H9 (cell line): ENCODE measurements at regions not wholly inside any gene's neighbourhood (a gene's known extent, or its start where the extent isn't known, plus 50 kb on each side); places are given as distances from the start of the nearest gene placed in this dataset.

Source experiments
- DNase-seq: peaks from one replicate; pipeline ENCODE4 v3.0.0-alpha.2; 2017
- H2AFZ ChIP-seq: one replicate; pipeline ENCODE4 v1.6.1; 2013; ENCODE audit warnings: mild to moderate bottlenecking, low read length, control low read depth, moderate library complexity
- H2AK5ac ChIP-seq: 2 replicates; pipeline ENCODE4 v1.6.1; 2013; ENCODE audit warnings: low read length, control low read depth, mixed read lengths; ENCODE audit not compliant: insufficient read length
- H2BK120ac ChIP-seq: one replicate; pipeline ENCODE4 v1.6.1; 2013; ENCODE audit warnings: low read depth, mild to moderate bottlenecking, low read length, control low read depth, inconsistent platforms; ENCODE audit not compliant: poor library complexity, severe bottlenecking
- H2BK12ac ChIP-seq: 2 replicates; pipeline ENCODE4 v1.6.1; 2013; ENCODE audit warnings: low read length, control low read depth, mixed read lengths, low read depth; ENCODE audit not compliant: insufficient read length
- H2BK15ac ChIP-seq: 2 replicates; pipeline ENCODE4 v1.6.1; 2013; ENCODE audit warnings: low read depth, low read length, control low read depth
- H2BK20ac ChIP-seq: one replicate; pipeline ENCODE4 v1.6.1; 2013; ENCODE audit warnings: low read depth, mild to moderate bottlenecking, low read length, control low read depth, inconsistent platforms; ENCODE audit not compliant: poor library complexity, severe bottlenecking
- H2BK5ac ChIP-seq: 2 replicates; pipeline ENCODE4 v1.6.1; 2013; ENCODE audit warnings: low read length, control low read depth, mixed read lengths; ENCODE audit not compliant: insufficient read length
- H3K14ac ChIP-seq: 2 replicates; pipeline ENCODE4 v1.6.1; 2013; ENCODE audit warnings: low read length, control low read depth; ENCODE audit not compliant: insufficient read depth
- H3K18ac ChIP-seq: 2 replicates; pipeline ENCODE4 v1.6.1; 2013; ENCODE audit warnings: low read depth, mild to moderate bottlenecking, mixed read lengths, low read length, control low read depth; ENCODE audit not compliant: insufficient read length
- H3K23ac ChIP-seq: 2 replicates; pipeline ENCODE4 v1.6.1; 2013; ENCODE audit warnings: low read length, control low read depth, mixed read lengths, low read depth; ENCODE audit not compliant: insufficient read length
- H3K23me2 ChIP-seq: 2 replicates; pipeline ENCODE4 v1.6.1; 2013; ENCODE audit warnings: low read depth, mild to moderate bottlenecking, mixed read lengths, low read length, control low read depth; ENCODE audit not compliant: insufficient read length, poor library complexity, severe bottlenecking
- H3K27ac ChIP-seq: 2 replicates; pipeline ENCODE4 v1.5.1; 2013; ENCODE audit warnings: low read length, control low read depth, mixed read lengths, low read depth; ENCODE audit not compliant: insufficient read length
- H3K27me3 ChIP-seq: 2 replicates; pipeline ENCODE4 v1.6.1; 2013; ENCODE audit warnings: low read length, control low read depth, inconsistent platforms; ENCODE audit not compliant: insufficient read depth
- H3K4ac ChIP-seq: 2 replicates; pipeline ENCODE4 v1.6.1; 2013; ENCODE audit warnings: low read depth, mild to moderate bottlenecking, control low read depth, inconsistent platforms, low read length, moderate library complexity
- H3K4me1 ChIP-seq: 2 replicates; pipeline ENCODE4 v1.6.1; 2013; ENCODE audit warnings: low read length, control low read depth, inconsistent platforms; ENCODE audit not compliant: insufficient read depth
- H3K4me2 ChIP-seq: 2 replicates; pipeline ENCODE4 v1.6.1; 2013; ENCODE audit warnings: low read length, control low read depth, mixed read lengths; ENCODE audit not compliant: insufficient read length, insufficient read depth
- H3K56ac ChIP-seq: 2 replicates; pipeline ENCODE4 v1.6.1; 2013; ENCODE audit warnings: low read depth, mild to moderate bottlenecking, mixed read lengths, low read length, control low read depth; ENCODE audit not compliant: insufficient read length
- H3K79me1 ChIP-seq: 2 replicates; pipeline ENCODE4 v1.6.1; 2013; ENCODE audit warnings: low read depth, mild to moderate bottlenecking, moderate library complexity, low read length, control low read depth, inconsistent platforms; ENCODE audit not compliant: insufficient read depth, poor library complexity, severe bottlenecking
- H3K79me2 ChIP-seq: 2 replicates; pipeline ENCODE4 v1.6.1; 2013; ENCODE audit warnings: low read length, control low read depth, inconsistent platforms; ENCODE audit not compliant: insufficient read depth
- H3K9ac ChIP-seq: 2 replicates; pipeline ENCODE4 v1.6.1; 2013; ENCODE audit warnings: low read length, control low read depth, mixed read lengths; ENCODE audit not compliant: insufficient read length; ENCODE audit errors: extremely low read depth
- H3K9me3 ChIP-seq: one replicate; pipeline ENCODE4 v1.6.1; 2013; ENCODE audit warnings: low read depth, low read length, inconsistent platforms; ENCODE audit not compliant: control insufficient read depth
- H3T11ph ChIP-seq: one replicate; pipeline ENCODE4 v1.6.1; 2013; ENCODE audit warnings: mild to moderate bottlenecking, low read length, control low read depth, inconsistent platforms
- H4K20me1 ChIP-seq: one replicate; pipeline ENCODE4 v1.6.1; 2013; ENCODE audit not compliant: control insufficient read depth, insufficient read length, insufficient read depth
- H4K5ac ChIP-seq: 2 replicates; pipeline ENCODE4 v1.6.1; 2013; ENCODE audit warnings: low read depth, mild to moderate bottlenecking, mixed read lengths, low read length, control low read depth; ENCODE audit not compliant: insufficient read length
- H4K8ac ChIP-seq: replicated peaks from 2 replicates; pipeline ENCODE4 v1.6.1; 2013; ENCODE audit warnings: low read length, control low read depth, mixed read lengths, low read depth; ENCODE audit not compliant: insufficient read length
- H4K91ac ChIP-seq: 2 replicates; pipeline ENCODE4 v1.6.1; 2013; ENCODE audit warnings: low read depth, mild to moderate bottlenecking, moderate library complexity, mixed read lengths, low read length, control low read depth; ENCODE audit not compliant: insufficient read length
- H3K27ac Mint-ChIP-seq, 3 experiments: 2 replicates in 2 of 3; 3 replicates in 1 of 3; pipeline ENCODE4 v1.8.0; 2020 to 2021; ENCODE audit warnings: mixed read lengths in 3 of 3, mild to moderate bottlenecking in 1 of 3, moderate library complexity in 1 of 3
- H3K27me3 Mint-ChIP-seq: 2 replicates; pipeline ENCODE4 v1.8.0; 2021; ENCODE audit warnings: low read depth, mild to moderate bottlenecking, moderate library complexity, mixed read lengths
- H3K36me3 Mint-ChIP-seq, 3 experiments: 2 replicates in 2 of 3; 3 replicates in 1 of 3; pipeline ENCODE4 v1.8.0; 2020 to 2021; ENCODE audit warnings: low read depth in 3 of 3, mixed read lengths in 3 of 3; ENCODE audit not compliant: insufficient read depth in 1 of 3
- H3K4me1 Mint-ChIP-seq, 2 experiments: 2 replicates each; pipeline ENCODE4 v1.8.0; 2020; ENCODE audit warnings: mixed read lengths in 2 of 2
- H3K4me3 Mint-ChIP-seq, 2 experiments: 2 replicates in 1 of 2; 3 replicates in 1 of 2; pipeline ENCODE4 v1.8.0; 2020 to 2021; ENCODE audit warnings: mild to moderate bottlenecking in 2 of 2, mixed read lengths in 2 of 2, moderate library complexity in 1 of 2
- H3K9me3 Mint-ChIP-seq, 2 experiments: 2 replicates in 1 of 2; 3 replicates in 1 of 2; pipeline ENCODE4 v1.8.0; 2020; ENCODE audit warnings: mild to moderate bottlenecking in 2 of 2, mixed read lengths in 2 of 2, moderate library complexity in 1 of 2
- CTCF ChIP-seq: fragments of 200-600 bp; sonication (generic); conservative IDR thresholded peaks from 3 replicates; pipeline ENCODE4 v1.8.0; 2021; ENCODE audit warnings: antibody characterized with exemption, mild to moderate bottlenecking
- WGBS: extraction: QIAGEN DNeasy Blood & Tissue Kit; methylation state at CpG from one replicate; pipeline ENCODE4 v1.1.7; 2013; ENCODE audit warnings: missing lambda C conversion rate, low lambda C conversion rate, mixed read lengths; ENCODE audit not compliant: insufficient read length; ENCODE audit errors: extremely low coverage; 5-methylcytosine and 5-hydroxymethylcytosine counted together

GRCh38 chr11:116687458-116688201 lies 85.2 kb downstream of the BUD13 start:
- Histone ChIP-seq H3K79me1 (no peaks in the 10 kb centered on the region), H3K56ac (no peak overlapping the region), H2AFZ (no peak overlapping the region), H3K14ac (peak overlapping the region; percentile 60), H3K9ac (peak overlapping the region; percentile 0), H4K5ac (peak overlapping the region; percentile 37), H3K18ac (peak overlapping the region; percentile 84), H3K4me1 (peaks cover 15% of the 10 kb centered on the region; the same call in 1 of the 2 replicates), H2AK5ac (no peak overlapping the region), H4K8ac (peak overlapping the region; percentile 12), H3K23ac (no peak overlapping the region), H3K27ac (peak overlapping the region; percentile 46), H2BK5ac (no peak overlapping the region), H3K79me2 (no peaks in the 10 kb centered on the region), H3K4me2 (peak overlapping the region; percentile 39), H3K27me3 (no peaks in the 10 kb centered on the region), H2BK20ac (no peak overlapping the region), H2BK12ac (peak overlapping the region; percentile 2), H3K4ac (no peak overlapping the region), H4K91ac (peak overlapping the region; percentile 2), H3K9me3 (peaks cover 3% of the 10 kb centered on the region), H3T11ph (no peak overlapping the region), H2BK15ac (no peak overlapping the region), H4K20me1 (no peaks in the 10 kb centered on the region), H3K23me2 (no peaks in the 10 kb centered on the region), H2BK120ac (no peak overlapping the region)
- no peak for TF ChIP-seq CTCF
- H3K9me3 Mint-ChIP-seq = peaks cover 9 to 14% of the 10 kb centered on the region in 2 experiments; a peak in 4 of 5 replicates
- H3K27ac Mint-ChIP-seq = peak overlapping the region; percentile 80 to 94 (median 83)
- H3K36me3 Mint-ChIP-seq = peaks cover 0 to 11% (median 6%) of the 10 kb centered on the region in 3 experiments; a peak in 4 of 7 replicates
- peak overlapping the region; percentile 4 to 56 for H3K4me3 Mint-ChIP-seq
- peak; percentile 92 for DNase-seq
- H3K4me1 Mint-ChIP-seq = peaks cover 17 to 33% of the 10 kb centered on the region in 2 experiments
- no CpG with 5 or more reads among the region's 6 CpGs for WGBS
- H3K27me3 Mint-ChIP-seq = peaks cover 4% of the 10 kb centered on the region
